Hematopoietic multipotent progenitor cell treated with erythropoietin and hydrocortisone succinate and interleukin-3 and kit ligand, for 17 days (in vitro differentiated cells): ENCODE measurements at regions not wholly inside any gene's neighbourhood (a gene's known extent, or its start where the extent isn't known, plus 50 kb on each side); places are given as distances from the start of the nearest gene placed in this dataset.
"Not testable (repeated sequence)": the region's sequence is repeated elsewhere in the genome, so short reads cannot be mapped to it uniquely, and the experiment has no call there.

Source experiments
- DNase-seq: peaks from one replicate; pipeline ENCODE4 v3.0.0-alpha.2; 2015; ENCODE audit warnings: low spot score

DNA sequence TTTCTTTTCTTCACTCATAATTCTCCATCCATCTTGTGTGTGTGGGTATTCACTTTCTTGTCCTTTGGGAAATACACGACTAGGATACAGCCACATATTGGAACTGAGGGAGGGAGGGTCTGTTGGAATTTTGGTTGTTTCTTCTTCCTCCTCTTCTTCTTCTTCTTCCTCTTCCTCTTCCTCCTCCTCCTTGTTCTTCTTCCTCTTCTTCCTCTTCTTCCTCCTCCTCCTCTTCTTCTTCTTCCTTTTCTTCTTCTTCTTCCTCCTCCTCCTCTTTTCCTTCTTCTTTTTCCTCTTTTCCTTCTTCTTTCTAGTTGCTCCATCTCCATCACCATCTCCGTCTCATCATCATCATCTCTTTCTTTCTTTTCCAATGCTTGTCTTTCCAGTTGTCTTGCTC is 1307.3 kb upstream of the ZEB2 start:
- DNase-seq: no peak

DNA sequence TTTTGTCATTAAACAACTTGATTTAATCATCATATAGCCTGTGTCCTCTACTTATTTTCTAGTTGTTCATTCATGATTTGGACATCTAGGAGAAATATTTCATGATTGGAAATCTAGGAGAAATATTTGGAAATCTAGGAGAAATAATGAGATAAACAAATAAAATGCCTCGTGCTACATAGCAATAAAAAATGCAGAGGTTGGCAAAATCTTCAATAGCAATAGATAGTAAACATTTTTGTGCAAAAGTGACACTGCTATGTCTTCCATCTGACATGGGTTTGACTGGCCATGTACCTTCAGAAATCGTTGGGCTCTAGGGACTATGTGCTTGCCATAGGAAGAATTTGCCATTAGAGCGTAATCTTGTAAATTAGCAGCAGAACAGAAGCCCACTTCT is 1304.5 kb upstream of the ZEB2 start:
- no peak for DNase-seq

DNA sequence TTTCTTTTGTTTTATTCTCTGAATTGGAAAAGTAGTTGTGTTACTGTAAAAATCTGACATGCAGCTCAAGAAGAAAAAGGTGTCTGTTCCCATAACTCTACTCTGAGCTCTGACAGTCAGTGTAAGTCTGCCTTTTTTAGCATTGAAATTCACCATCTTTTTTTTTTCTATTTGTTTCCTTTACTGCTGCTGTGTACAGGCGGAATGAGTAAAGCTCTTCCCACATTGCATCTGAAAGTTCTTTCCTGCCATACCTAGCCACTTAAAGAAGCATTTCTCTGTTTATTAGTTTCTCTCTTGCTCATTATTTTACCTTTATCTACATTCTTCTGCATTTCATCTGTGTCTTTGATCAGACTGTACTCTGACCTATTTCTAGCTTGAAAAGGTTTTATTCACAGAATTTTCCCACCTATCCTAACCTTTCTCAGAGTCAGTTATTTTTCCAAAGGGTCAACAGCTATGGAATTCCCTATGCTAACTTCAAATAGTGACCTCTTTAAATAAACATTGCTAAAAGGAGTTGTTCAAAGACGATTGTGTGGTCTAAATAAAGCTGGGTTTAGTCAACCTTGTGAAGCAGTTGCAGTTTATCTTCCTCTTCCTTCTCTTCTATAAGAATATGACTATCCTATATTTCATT is 1303.1 kb upstream of the ZEB2 start:
- DNase-seq: no peak

DNA sequence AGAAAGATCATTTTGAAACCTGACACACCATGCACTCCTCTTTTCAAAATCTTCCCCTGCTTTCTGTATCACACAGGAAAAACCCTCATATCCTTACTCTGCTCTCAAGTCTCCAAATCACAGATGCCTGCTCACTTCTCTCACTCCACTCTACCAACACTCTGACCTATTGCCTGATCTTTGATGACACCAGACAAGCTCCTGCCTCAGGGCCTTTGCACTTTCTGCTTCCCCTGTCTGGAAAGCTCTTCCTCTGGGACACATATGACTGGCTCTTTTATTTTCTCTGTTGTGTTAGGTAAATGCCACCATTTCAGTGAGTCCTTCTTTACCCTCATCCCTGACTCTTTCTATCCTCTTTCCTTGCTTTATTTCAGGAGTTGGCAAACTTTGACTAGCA is 1300.7 kb upstream of the ZEB2 start:
- DNase-seq: no peak

DNA sequence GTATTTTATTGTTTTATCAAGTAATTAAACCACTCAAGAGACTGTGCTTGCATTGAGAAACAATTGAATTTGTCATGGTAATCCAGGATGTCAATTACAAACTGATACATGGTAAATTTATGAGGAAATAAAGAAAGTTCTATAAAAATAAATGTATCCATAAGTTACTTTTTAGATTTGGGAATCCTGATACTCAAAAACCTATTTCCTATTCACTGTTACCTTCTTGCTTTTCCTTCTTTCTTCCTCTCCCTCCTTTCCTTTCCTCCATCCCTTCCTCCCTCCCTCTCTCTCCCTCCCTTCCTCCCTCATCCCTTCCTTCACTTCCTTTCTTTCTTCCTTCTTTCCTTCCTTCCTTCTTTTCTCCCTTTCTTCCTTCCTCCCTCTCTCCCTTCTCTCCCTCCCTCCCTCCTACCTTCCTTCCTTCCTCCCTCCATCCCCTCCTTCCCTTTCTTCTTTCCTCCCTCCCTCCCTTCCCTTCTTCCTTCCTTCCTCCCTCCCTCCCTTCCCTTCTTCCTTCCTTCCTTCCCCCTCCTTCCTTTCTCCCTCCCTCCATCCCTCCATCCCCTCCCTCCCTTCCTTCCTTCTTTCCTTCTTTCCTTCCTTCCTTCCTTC is 1299.1 kb upstream of the ZEB2 start:
- DNase-seq: no peak

DNA sequence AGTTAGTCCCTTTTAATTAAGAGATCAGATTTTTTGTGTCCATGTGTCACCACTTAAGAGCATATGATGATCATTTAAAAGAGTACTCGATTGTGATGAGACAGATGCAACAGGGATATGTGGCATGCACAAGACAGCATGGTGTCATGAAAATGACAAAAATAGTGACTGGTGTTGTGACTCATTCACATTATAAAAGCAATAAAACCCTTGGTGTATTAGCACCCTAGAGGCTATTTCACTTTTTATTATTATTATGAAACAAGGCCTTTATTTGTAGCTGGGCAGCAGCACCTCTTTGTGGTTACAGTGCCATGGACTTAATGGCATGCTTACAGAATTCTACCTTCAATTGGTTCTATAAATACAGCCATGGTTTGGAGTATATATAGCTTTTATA is 1296.0 kb upstream of the ZEB2 start:
- no peak for DNase-seq

DNA sequence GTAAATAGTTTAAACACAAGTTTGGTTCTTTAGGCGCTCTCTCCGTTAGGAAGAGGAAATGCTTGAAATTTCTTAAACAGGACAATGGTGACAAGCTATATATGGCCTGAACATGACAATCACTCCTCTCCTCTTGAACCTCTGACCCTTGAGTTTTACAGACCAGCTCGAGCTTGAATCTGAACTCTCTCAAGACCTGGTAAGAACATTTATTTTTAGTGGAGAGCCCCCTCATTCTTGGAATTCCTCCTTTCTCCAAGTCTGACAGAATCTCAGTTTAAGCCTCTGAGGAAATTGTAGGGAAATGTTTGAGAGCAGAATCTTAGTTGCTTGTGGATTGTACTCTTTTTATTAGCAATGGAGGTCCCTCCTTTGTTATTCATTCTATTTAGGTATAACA is 1293.6 kb upstream of the ZEB2 start:
- DNase-seq: no peak

DNA sequence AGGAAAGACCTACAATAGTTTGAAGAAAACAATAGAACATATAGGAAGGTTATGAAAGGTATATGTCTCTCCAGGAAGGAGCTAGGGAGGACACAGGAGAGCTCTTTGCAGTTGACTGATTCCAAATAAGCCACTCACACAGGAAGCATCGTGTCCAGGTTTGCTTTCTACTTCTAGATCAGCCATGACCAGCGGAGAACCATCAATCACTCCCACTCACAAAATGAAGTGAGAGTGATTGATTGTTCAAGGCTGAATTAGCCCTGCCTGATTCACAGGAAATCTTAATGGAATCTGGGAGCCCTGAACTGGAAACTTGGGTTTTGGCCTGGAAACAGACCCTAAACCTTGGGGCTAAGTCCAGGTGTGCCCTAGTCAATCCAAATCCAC is 1292.2 kb upstream of the ZEB2 start:
- no peak for DNase-seq

DNA sequence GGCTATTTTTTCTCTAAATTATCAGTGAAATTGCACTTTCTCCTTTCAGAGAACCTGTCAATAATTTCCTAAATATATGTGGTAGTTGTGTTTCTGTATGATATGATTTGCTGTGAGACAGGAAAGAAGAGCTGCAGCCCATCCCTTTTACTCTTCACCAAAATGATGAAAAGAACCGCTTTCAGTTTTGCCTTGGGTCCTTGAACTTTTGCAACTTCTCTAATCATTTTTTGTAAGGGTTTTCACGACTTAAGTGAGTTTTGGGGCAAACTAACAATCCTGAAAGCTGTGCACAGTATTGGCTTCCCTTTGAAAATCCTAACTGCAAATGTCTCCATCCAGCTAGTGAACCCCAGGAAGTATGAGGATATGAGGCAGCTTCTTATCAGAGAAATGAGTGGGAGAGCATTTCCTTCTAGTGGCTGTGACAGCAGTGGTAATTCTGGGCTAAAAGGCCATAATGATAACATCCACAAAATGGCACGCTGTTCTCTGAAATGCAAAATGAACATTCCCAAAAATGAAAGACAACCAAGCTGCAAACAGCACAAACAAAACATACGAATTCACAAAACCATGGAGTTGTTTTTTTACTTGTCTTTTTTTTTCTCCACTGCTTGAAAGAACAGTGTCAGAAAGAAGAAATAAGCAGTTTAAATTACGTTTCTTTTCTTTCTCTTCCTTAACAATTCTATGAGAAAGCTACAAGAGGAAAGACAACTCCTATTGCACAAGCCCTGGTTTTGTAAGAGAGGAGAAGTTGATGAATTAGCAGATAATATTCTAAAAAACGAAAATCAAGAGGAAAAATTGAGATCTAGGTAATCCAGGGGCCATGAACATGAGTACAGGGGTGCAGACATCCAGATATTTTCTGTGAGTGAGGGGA is 1291.6 kb upstream of the ZEB2 start:
- no peak for DNase-seq

DNA sequence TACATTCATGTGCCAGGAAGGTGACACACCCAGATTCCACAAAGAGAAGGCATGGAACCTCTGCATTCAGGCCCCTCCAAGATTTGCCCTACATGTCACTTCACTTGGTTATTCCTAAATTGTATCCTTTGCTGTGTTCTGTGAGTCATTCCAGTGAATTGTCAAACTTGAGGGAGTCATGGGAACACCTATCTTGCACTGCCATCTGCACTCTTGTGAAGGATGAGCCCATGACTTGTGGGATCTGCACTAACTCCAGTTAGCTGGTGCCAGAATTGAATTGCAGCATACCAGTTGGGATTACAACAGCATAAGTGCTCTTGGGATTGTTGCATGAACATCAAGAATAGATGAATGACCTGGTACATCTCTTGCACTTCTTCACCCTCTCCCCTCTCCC is 1288.0 kb upstream of the ZEB2 start:
- no peak for DNase-seq

DNA sequence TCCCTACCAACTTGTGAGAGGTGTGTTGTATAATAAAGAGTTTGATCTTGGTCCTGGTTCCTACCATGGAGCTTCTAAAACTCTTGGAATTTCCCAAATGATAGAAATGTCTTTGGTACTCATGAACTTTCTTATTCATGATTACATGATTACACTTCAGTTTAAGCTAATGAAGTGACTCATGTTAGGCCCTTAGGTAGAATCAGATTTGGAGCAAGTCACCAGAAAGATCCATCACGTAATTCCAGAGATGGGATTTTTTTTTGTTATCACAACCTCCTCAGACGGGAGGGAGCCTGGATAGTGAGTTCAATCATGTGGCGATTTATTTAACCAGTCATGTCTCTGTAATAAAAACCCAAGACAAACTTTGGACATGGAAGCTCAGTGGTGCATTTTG is 1287.6 kb upstream of the ZEB2 start:
- no peak for DNase-seq

DNA sequence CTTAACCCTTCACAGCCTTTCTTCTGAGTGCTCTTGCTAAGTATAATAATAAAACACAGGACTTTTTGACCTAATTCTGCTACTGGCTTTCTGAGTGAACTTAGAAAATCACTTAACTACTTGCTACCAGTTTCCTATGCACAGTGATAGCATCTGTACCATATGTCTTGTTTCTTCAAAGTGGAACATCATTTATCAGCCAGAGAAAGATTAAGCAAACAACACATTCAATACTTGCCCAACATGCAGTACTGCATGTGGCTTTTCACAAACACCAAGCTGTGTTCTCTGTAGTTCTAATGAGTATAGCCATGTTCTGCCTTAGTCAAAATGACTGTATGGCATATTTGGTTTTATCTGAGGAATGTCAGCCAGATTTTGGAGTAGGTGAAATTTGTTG is 1286.6 kb upstream of the ZEB2 start:
- no peak for DNase-seq

DNA sequence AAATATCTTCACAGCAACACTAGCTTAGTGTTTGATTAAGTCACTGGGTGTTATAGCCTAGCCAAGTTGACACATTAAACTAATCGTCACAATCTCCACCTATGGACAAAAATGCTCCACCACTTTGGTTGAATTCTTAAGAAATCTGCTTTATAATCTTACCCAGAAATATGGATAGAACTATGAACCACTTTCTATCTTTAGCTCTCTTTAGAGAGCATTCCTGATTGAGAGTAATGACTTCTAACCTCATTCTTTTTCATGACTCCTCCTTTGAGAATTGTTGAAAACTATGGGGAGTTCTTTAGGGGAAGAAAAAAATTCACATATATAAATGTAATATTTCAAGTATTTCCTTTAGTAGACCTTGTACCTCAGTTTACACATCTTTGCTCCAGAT is 1282.2 kb upstream of the ZEB2 start:
- DNase-seq: no peak

DNA sequence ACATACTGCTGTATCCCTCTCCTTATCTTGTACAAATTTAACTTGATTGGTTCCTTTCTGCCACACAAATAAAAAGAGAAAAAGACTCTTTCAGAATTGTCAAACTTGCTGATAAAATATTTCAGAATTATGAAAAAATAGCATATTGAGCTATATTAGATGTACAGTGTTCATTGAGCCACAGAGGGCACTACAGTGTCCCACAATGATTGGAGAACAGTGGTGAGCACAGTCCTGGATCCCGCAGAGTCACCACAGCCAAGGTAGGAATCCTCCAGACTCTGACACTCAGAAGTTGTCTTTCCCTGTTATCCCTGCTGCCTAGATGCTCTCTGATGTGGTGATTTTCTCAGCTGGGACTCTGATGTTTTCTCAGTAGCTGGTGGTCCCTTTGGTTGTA is 1281.3 kb upstream of the ZEB2 start:
- no peak for DNase-seq

DNA sequence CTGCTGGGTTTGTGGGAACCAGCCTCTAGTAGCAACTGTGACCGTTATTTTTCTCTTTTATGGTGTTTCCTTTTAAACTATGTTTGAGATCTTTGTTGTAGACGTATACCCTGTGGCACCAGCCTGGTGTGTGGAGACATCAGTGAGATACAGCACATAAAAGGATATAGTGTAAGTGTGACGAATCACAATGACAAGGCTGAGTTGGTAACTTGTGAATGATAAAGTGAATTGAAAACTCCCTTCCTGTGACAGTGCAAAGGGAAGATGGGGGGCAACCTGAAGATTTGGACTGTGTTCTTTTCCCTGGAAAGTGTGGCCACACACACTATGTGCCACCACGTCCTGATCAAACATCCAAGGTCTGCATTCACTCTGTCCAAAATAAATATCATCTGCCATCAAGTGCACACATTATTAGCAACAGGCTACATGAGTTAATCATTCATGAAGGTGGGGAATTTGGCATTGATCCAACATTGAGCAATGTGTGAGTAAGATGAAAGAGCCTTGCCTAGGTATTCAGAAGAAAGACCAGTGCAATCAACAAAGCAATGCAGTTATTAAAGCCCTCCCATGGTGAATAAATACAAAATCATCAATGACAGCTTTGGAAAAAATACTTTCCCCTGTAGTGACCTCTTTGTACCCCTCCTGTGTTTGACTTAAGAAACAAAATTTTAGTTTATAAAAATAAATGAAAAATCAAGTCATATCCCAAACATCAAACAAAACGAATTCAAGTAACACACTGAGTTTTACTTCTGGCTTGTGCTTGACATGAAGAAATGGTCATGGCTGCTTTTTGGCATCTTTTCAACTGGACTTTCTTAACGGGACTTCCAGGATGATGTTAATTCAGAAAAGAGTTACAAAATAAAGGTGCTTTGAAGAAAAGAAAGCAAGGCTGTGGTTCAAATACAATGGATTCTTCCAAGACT is 1280.5 kb upstream of the ZEB2 start:
- DNase-seq: no peak

DNA sequence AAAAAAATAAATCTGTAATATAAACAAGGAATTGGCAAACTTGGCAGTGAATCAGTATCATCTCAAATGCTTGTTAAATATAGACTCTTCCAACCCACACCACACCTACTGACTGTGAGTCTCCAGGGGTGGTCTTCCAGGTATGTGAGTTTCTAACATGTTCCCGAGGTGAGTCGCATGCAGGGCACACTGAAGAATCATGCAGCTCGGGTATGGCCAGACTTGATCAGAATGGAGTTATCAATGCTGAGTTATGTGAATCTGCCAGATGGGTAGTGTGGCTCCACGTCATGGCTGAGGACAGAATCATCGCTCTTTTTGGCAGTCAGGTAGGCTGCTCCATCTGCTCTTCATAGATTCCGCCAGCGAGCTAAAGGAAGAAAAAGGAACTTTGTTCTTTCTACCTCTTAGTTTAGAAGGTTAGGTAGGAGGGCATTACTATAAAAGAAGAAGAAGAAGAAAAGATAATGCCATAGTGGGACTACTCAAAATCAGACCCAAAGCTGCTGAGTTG is 1279.7 kb upstream of the ZEB2 start:
- no peak for DNase-seq

DNA sequence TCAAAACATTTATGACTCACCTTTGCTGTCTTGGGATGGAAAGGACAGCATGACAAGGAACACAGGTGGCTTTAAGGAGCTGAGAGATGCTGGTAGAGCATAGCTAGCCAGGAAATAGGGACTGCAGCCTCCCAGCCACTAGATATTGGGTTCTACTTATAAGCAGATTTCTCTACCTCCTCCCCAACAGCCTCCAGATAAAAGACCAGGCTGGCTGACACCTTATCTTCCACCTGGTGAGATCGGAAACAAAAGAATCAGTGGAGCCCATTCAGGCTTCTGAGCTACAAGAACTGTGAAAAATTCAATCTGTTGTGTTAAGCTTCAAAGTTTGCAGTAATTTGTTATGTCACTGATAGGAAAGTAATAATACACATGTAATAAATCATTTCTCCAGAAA is 1278.5 kb upstream of the ZEB2 start:
- no peak for DNase-seq

DNA sequence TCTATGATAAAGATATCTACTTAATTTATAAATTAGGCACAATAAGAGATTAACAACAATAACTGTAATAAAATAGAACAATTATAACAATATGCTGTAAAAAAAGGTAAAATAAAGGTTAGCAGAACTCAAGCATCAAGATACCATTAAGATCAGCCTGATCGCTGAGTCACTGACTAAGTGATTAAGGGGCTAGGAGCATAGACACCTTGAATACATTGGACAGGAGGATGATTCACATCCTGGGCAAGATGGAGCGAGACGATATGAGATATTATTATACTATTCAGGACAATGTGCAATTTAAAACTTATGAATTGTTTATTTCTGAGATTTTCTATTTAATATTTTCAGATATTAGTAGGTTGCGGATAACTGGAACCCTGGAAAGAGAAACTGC is 1277.8 kb upstream of the ZEB2 start:
- DNase-seq: no peak

DNA sequence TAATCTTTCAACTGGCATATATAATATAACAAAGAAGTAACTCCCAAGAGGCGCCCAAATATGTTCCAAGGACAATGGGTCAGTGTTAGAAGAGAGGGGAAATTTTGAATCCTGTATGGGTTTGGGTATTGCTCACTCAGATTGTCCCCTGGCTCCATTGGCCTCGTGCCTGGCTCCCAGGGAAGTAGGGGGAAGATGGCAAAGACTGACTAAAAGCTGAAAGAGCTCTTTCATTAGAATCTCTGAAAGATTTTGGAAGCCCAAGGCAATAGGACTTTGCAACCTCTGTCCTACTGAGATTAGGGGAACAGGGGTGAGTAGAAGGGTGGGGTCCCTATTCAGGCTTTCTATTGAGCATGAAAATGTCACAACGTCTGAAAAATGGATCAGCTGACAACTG is 1272.8 kb upstream of the ZEB2 start:
- no peak for DNase-seq

DNA sequence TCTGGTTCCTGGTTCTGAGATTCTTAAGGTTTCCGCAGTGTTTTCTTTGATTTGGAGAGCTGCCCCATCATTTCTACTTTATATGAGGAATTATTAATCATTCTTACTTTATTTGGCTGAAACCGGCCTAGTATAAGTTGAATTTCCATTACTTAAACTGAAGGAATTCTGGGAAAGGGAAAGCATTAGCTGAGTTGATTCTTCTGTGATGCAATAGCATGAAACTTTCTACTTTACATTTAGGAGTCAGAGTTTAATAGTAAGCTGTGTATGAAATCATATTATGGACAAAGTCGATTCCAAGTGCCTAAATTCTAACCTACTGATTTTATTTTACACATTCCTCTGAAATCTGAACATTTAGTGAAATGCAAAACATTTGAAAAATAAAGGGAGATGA is 1269.7 kb upstream of the ZEB2 start:
- DNase-seq: no peak

DNA sequence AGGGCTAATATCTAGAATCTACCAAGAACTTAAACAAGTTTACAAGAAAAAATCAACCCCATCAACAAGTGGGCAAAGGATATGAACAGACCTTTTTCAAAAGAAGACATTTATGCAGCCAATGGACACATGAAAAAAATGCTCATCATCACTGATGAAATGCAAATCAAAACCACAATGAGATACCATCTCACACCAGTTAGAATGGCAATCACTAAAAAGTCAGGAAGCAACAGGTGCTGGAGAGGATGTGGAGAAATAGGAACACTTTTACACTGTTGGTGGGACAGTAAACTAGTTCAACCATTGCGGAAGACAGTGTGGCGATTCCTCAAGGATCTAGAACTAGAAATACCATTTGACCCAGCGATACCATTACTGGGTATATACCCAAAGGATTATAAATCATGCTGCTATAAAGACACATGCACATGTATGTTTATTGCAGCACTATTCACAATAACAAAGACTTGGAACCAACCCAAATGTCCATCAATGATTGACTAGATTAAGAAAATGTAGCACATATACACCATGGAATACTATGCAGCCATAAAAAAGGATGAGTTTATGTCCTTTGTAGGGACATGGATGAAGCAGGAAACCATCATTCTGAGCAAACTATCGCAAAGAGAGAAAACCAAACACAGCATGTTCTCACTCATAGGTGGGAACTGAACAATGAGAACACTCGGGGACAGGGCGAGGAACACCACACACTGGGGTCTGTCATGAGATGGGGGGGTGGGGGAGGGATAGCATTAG is 1267.9 kb upstream of the ZEB2 start:
- DNase-seq: not testable (repeated sequence)
